GM18498 (cell line): ENCODE measurements at regions not wholly inside any gene's neighbourhood (a gene's known extent, or its start where the extent isn't known, plus 50 kb on each side); places are given as distances from the start of the nearest gene placed in this dataset.
"Not testable (repeated sequence)": the region's sequence is repeated elsewhere in the genome, so short reads cannot be mapped to it uniquely, and the experiment has no call there.

Source experiments
- ATAC-seq: cut with Tn5 transposase; IDR thresholded peaks from one replicate; pipeline ENCODE4 v1.9.1; 2021; ENCODE audit warnings: mild to moderate bottlenecking, moderate library complexity; ENCODE audit not compliant: unreplicated experiment

GRCh38 chr1:47491341-47491753 is 53.5 kb downstream of the FOXD2 start:
- no peak for ATAC-seq

DNA sequence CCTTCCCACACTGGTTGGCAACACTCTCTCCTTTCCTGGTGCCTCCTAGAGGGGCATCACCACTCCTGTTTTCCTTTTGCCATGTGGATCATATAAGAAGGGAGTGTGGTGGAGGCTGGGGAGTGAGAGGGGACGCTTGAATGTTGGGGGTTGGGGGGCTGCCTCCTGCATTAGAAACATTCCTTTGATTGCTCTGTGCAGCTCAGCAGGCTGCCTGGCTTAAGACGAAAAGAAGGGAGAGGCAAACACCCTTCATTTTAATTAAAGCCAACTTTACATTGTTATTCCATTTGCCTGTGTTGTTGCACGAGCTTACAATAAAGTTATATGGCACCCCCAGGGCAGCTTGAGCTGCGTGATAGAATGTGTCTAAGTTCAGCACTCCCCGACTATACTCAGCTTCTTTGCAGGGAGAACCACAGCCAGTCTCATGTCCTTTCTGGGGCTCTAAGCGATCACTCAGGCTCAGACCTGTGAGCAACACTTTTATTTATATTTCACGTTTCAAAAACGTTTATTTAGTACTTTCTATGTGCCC is 57.4 kb downstream of the FOXD2 start:
- ATAC-seq, result no peak

GRCh38 chr1:47498551-47498950 is 60.7 kb downstream of the FOXD2 start:
- ATAC-seq, result no peak

DNA sequence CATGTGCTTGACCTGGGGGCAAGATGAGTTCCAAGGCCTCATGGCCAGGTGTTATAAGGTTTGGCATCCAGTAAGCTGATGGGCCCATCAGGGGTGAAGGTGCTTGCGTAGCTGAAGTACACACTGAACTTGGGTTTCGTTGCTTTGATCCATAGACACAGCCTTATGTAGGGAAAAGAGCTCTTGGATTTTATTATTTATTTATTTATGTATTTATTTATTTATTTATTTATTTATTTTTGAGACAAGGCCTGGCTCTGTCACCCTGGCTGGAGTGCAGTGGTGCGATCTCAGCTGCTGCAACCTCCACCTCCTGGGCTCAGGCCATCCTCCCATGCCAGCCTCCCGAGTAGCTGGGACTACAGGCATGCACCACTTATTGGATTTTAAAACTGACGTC is 63.2 kb downstream of the FOXD2 start:
- ATAC-seq, result no peak

- no peak for ATAC-seq
Observed at GRCh38 chr1:47502746-47503370, 65.0 kb downstream of the FOXD2 start.

GRCh38 chr1:47504840-47505239 is 67.0 kb downstream of the FOXD2 start:
- ATAC-seq, result not testable (repeated sequence)

DNA sequence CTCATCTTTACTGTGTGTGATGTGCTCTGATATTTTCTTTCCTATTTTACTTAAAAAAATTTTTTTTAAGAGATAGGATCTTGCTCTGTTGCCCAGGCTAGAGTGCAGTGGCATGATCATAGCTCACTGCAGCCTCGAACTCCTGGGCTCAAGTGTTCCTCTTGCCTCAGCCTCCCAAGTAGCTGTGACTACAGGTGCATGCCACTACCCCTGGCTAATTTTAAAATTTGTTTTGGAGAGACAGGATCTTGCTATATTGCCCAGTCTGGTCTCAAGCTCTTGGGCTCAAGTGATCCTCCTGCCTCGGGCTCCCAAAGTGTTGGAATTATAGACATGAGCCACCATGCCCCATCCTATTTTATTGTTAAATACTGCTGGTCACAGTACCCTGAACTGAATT is 67.4 kb downstream of the FOXD2 start:
- no peak for ATAC-seq

- no peak for ATAC-seq
Observed at GRCh38 chr1:47506053-47506452, 68.2 kb downstream of the FOXD2 start.

- no peak for ATAC-seq
Observed at GRCh38 chr1:47507144-47507543, 69.3 kb downstream of the FOXD2 start.

DNA sequence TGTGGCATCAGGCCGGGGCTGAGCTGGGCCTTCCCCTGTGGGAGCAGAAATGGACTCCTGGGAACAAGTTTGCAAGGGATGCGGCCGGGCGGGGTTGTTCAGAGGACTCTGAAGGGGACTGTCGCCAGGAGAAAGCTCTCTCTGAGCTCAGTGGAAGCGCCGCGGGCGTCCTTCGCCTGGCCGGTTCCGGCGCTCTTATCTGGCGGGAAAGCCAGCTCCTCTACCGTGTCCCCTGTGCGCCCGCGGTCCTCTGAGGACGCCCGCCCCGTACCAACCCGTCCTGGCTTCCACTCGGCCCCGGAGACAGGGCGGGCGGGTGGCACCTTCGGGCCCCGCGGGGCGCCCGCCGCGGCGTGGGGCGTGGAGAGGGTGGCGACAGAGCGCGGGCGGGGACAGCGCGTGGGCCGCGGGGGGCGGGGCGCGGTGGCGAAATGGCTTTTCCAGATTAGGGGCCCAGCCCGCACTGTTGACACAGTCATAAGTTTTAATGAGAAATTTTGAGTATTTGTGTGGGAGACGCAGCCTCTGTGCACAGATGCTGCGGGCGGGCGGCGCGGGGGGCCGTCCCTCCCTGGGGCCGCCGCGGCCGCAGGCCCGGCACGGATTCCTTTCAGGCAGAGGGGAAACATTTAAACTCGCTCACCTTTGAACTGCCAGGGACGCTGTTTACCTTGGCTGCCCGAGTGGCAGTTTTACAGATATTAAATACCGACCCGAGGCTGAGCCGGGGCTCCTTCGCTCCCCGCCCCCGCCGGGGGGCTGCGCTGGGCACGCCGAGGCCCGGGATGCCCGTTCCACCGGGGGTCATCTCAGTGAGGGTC is 70.2 kb downstream of the FOXD2 start:
- ATAC-seq, result no peak

DNA sequence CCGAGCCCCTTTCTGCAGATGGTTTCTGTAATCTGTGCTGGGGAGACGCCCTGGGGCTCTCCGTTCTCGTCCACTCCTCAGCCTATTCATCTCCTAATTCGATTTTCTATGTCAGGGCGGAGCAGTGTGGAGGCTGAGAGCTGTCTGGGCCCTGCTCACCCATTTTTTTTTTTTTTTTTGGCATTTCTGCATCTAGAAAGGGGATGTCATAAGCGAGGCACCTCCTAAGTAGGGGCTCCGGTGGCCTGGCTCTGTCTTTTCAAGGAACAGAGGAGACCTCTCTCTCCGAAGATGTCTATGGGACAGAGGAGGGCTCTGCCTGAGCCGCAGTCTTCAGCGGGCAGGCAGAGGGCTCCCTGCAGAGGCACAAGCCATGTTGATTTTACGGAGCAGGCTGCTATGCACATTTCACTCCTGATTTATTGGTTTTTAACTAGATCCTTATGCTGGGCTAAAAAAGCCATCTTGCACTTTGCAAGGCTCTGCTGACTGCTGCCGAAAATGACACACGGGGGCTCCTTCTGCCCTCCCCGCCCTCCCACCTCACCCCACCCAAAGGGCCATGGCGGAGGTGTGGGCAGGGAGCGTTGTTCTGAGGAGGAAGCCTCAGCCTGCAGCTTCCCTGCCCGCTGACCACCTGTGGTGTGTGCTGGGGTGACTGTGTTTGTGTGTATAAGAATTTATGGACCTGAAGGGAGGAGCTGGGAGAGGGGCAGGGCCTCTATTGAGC is 71.0 kb downstream of the FOXD2 start:
- ATAC-seq, result no peak

DNA sequence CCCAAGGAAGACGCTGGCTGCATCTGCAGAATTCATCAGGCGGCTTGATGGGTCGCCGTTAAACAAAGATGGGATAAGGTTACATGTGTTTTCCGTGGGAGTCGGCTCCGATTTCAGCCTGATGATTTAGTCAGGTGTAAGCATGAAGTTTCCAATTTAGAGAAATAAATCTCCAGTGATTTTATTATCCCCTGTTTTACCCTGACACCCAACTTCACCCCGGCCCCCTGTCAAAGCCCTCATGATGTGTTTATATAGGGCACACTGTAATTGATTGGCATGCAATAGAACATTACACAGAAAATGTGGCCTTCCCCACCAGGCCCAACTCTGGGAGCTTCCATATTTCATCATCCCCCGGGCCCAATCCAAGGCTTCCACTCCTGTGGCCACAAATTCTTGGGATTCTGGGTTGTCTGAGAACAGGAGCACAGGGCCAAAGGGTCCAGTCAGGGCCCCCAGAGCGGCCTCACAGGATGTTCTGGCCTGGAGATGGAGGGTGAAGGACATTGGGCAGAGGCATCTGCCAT is 72.5 kb downstream of the FOXD2 start:
- ATAC-seq, result no peak

- no peak for ATAC-seq
Observed at GRCh38 chr1:47511825-47512224, 74.0 kb downstream of the FOXD2 start.

GRCh38 chr1:47513393-47513792 is 75.5 kb downstream of the FOXD2 start:
- no peak for ATAC-seq

DNA sequence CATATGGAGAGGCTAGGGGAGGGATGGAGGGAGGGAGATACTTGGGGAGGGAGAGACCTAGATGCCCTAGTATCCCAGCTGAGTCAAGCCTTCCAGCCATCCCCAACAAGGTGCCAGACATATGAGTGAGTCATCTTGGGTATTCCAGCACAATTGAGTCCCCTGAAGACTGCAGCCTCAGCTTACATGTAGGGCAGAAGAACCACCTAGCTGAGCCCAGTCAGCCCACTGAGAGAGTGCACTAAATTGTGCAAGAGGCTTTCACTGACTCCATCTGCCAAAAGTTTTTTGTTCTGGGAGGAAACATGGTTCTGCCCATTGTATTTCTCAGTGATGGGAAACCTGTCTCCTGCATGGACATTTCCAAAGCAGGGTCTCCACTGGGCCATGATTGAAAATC is 76.4 kb downstream of the FOXD2 start:
- no peak for ATAC-seq

- ATAC-seq, result no peak
Observed at GRCh38 chr1:47515164-47515789, 77.4 kb downstream of the FOXD2 start.

DNA sequence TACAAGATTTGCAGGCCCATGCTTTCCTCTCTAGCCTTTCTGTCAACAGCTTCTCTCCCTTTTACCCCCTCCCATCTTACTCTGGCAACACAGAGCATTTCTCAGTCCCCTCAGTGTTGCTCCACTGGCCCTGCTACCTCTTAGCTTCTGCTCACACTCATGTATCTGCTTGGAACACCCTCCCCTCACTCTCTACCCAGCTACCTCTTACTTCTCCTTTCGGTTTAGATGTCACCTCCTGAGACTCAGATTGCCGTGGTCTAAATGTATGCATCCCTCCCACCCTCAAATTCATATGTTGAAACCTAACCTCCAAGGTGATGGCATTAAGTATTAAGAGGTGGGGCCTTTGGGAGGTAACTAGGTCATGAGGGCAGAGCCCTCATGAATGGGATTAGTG is 80.1 kb downstream of the FOXD2 start:
- ATAC-seq, result no peak

DNA sequence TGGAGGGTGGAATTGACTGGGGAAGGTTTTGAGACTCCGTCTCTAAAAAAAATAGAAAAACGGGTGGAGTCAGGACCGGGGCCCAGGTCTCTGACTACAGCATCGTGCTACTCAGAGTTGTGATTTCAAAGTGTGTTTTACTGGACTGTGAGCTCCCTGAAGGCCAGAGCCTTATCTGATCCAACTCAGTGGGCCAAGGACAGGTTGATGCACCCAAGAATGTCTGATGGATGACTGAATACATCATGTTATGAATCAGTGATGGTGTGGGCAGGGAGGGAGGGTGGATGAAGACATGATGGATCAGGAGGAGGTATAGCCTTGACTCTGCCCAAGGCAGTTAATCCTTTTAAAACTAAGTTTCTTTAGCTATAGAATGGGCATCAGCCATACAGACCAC is 81.6 kb downstream of the FOXD2 start:
- no peak for ATAC-seq

DNA sequence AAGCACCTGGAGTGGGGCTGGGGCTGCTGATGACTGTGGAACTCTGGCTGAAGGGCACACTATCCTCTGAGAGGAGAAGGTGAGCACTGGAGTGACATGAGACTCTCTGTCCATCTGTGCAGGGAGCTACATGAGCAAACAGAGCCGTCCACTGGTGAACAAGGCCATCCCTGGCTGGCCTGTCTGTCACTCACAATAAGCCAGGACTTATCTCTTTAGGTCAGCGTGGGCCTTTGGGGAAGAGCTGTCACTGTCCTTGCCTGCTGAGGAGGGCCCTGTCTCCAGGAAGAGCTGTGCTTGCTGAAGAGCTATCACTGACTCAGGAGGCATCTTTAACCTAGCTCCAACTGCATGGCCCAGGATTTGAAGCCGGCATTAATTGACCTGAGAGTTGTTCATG is 82.1 kb downstream of the FOXD2 start:
- no peak for ATAC-seq

DNA sequence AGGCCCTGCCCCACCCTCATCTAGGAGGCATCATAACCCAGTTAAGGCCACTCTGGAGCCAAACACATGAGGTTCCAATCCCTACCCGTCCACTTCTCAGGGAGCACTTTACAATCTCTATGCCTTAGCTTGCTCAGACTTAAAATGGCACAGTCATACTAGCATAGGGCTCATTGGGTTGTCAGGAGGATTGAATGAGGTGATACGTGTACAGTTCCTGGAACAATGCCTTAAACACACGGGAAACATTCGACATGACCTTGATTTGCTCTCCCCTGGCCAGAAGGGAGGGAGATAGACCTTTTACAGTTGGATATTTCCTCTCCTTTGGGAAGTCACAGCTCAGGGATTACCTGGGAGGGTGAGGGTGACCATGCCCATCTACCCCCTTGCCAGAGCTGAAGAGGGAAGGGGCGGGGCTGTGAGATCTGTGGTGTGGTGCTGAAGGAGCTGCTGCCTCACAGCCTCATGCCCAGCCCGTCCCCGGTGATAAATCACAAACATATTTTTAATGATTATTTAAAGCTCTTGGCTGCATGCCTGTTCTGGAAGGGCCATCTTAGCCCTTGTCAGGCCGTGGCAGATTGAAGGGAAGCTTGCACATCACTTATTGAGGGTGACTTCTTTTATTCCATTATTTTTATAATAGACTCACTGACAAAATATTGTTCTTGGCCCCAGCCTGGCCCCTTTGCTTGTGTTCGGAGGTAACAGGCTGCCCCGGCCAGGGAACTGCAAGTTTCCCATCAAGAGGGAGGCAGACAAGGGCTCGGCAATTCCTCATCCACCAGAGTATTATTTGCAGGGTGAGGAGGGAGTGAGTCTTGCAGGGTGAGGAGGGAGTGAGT is 83.4 kb downstream of the FOXD2 start:
- ATAC-seq, result no peak
